ENCODE measurements at regions not wholly inside any gene's neighbourhood (a gene's known extent, or its start where the extent isn't known, plus 50 kb on each side); places are given as distances from the start of the nearest gene placed in this dataset.
A peak's percentile ranks its signal among the peaks of the same experiment; 100 is the strongest.
"Not testable (repeated sequence)": the region's sequence is repeated elsewhere in the genome, so short reads cannot be mapped to it uniquely, and the experiment has no call there.

DNA sequence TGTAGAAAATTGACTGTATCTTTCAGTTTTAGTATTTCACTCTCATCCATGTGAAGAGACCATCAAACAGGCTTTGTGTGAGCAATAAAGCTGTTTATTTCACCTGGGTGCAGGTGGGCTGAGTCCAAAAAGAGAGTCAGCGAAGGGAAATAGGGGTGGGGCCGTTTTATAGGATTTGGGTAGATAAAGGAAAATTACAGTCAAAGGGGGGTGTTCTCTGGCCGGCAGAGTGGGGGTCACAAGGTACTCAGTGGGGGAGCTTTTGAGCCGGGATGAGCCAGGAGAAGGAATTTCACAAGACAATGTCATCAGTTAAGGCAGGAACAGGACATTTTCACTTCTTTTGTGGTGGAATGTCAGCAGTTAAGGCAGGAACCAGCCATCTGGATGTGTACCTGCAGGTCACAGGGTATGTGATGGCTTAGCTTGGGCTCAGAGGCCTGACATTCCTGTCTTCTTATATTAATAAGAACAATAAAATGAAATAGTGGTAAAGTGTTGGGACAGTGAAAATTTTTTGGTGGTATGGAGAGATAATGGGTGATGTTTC, 482.1 kb upstream of the ADGRL4 start:
- WGBS, 2 experiments (ENCODE audit: extremely low coverage in 1 of 2, insufficient coverage in 1 of 2, insufficient read length in 1 of 2, insufficient replicate concordance in 2 of 2, low coverage in 1 of 2, low lambda C conversion rate in 2 of 2, missing lambda C conversion rate in 1 of 2), result 25% methylated on average over 4 of the region's 4 CpGs; no CpG with 5 or more reads in 1 of the 2 experiments
- H4K5ac ChIP-seq (ENCODE audit: insufficient read length, low read depth, low read length), result peak overlapping the region; percentile 29
- DNase-seq (ENCODE audit: low read depth in 1 of 2, low spot score in 2 of 2), result peak in 1 of 2 experiments; percentile 52
- H3K9me3 ChIP-seq (ENCODE audit: insufficient read depth in 2 of 2, low read depth in 1 of 2, low read length in 1 of 2); H3K56ac ChIP-seq (replicated peaks; ENCODE audit: insufficient read length, low read depth, low read length); H2AFZ ChIP-seq (ENCODE audit: low read length); H3K79me2 ChIP-seq (ENCODE audit: control insufficient read depth in 1 of 2, insufficient read depth in 2 of 2, low read length in 2 of 2); H3K27me3 ChIP-seq (replicated peaks in 1 of 4; ENCODE audit: control insufficient read depth in 3 of 4, extremely low read depth in 1 of 4, insufficient read depth in 3 of 4, low read length in 3 of 4); H4K91ac ChIP-seq (replicated peaks; ENCODE audit: insufficient read length, low read length); H3K27ac ChIP-seq (ENCODE audit: low read depth, low read length); H3K79me1 ChIP-seq (ENCODE audit: low read depth, low read length); H3K36me3 ChIP-seq (ENCODE audit: control insufficient read depth in 2 of 4, insufficient read depth in 4 of 4, low read length in 3 of 4); H2BK12ac ChIP-seq (ENCODE audit: low read depth, low read length); H3K9ac ChIP-seq (replicated peaks in 1 of 4; ENCODE audit: extremely low read depth in 1 of 4, low read depth in 3 of 4, low read length in 3 of 4); H3K4me2 ChIP-seq (ENCODE audit: insufficient read depth in 1 of 2, low read depth in 2 of 2, low read length in 2 of 2); H3K4me1 ChIP-seq (replicated peaks in 1 of 4; ENCODE audit: control insufficient read depth in 3 of 4, insufficient read depth in 4 of 4, low read length in 3 of 4); H3K4ac ChIP-seq (replicated peaks; ENCODE audit: insufficient read length, low read depth, low read length); H4K8ac ChIP-seq (ENCODE audit: extremely low read depth, insufficient read depth, low read length); H3K18ac ChIP-seq (ENCODE audit: extremely low read depth, low read length); FAIRE-seq; H3K4me3 ChIP-seq (ENCODE audit: extremely low read depth in 1 of 4, insufficient read depth in 2 of 4, low read depth in 3 of 4, low read length in 4 of 4); H3K23ac ChIP-seq (ENCODE audit: insufficient read length); H3K23me2 ChIP-seq (ENCODE audit: low read depth, low read length); POLR2A ChIA-PET (ENCODE audit: partially characterized antibody); H4K20me1 ChIP-seq (replicated peaks in 1 of 2; ENCODE audit: control insufficient read depth in 1 of 2, insufficient read depth in 2 of 2, low read length in 2 of 2); H2BK20ac ChIP-seq (ENCODE audit: low read length); H3K14ac ChIP-seq (ENCODE audit: insufficient read length); H2AK5ac ChIP-seq (ENCODE audit: low read depth, low read length); H2BK15ac ChIP-seq (ENCODE audit: low read length); H2BK120ac ChIP-seq (replicated peaks; ENCODE audit: low read depth, low read length): not testable (repeated sequence)
- 0 out of 2 replicates have a peak, but pooled peaks have one; percentile 16 for TF ChIP-seq TEAD4 (IDR thresholded peaks at IDR 0.05; ENCODE audit: low read depth, low read length)
- CTCF ChIA-PET (ENCODE audit: partially characterized antibody), result interaction anchor here (0.9 to 2.5 kb wide), 2 partner anchors 8 to 237 kb away, joined by 4 to 9 read pairs; no protein-coding TSS in a partner anchor
- H2BK5ac ChIP-seq (ENCODE audit: low read depth, low read length), result peak overlapping the region; percentile 85; the same call in 1 of the 2 replicates

All from H1 (cell line).